ENCODE measurements at regions not wholly inside any gene's neighbourhood (a gene's known extent, or its start where the extent isn't known, plus 50 kb on each side); places are given as distances from the start of the nearest gene placed in this dataset.

DNA sequence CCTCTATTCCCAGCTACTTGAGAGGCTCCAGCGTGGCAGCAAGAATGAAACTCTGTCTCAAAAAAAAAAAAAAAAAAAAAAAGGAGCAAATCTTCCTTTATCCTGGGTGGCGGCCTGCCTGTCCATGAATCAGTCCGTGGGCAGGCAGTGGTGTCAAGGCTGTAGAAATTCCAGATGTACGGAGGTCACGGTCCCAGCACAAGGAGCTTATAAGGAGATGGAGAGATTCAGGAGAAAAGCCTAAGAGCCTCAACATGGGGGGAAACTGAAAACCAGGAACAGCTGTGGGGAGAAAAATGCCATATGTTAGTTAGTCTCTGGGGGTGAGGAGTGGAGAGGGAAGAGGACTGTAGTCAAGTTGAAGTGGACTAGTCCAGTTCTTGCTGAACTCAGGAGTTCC is 130.5 kb upstream of the CRY1 start:
- no peak overlapping the region for H2BK15ac ChIP-seq (ENCODE audit: low read length)
- no peaks in the 10 kb centered on the region for H3K36me3 ChIP-seq (ENCODE audit: control insufficient read depth in 2 of 4, insufficient read depth in 4 of 4, low read length in 3 of 4)
- H3K23ac ChIP-seq (ENCODE audit: insufficient read length), result no peak overlapping the region
- H3K79me2 ChIP-seq (ENCODE audit: control insufficient read depth in 1 of 2, insufficient read depth in 2 of 2, low read length in 2 of 2), result no peaks in the 10 kb centered on the region
- no peak overlapping the region for H3K18ac ChIP-seq (ENCODE audit: extremely low read depth, low read length)
- no peaks in the 10 kb centered on the region for H4K20me1 ChIP-seq (replicated peaks in 1 of 2; ENCODE audit: control insufficient read depth in 1 of 2, insufficient read depth in 2 of 2, low read length in 2 of 2)
- H3K79me1 ChIP-seq (ENCODE audit: low read depth, low read length), result no peaks in the 10 kb centered on the region
- FAIRE-seq, result no peak
- no peak overlapping the region for H4K5ac ChIP-seq (ENCODE audit: insufficient read length, low read depth, low read length)
- H3K56ac ChIP-seq (replicated peaks; ENCODE audit: insufficient read length, low read depth, low read length), result no peak overlapping the region
- no peaks in the 10 kb centered on the region for H3K27me3 ChIP-seq (replicated peaks in 1 of 4; ENCODE audit: control insufficient read depth in 3 of 4, extremely low read depth in 1 of 4, insufficient read depth in 3 of 4, low read length in 3 of 4)
- ChIA-PET CTCF (ENCODE audit: partially characterized antibody) (interaction anchor here (0.7 to 1.7 kb wide), 2 partner anchors 19 to 90 kb away, joined by 3 to 4 read pairs; no protein-coding TSS in a partner anchor), POLR2A (ENCODE audit: partially characterized antibody) (no interaction called here)
- H4K8ac ChIP-seq (ENCODE audit: extremely low read depth, insufficient read depth, low read length), result no peak overlapping the region; the same call in 1 of the 2 replicates
- no peak overlapping the region for H2BK12ac ChIP-seq (ENCODE audit: low read depth, low read length)
- no peak overlapping the region for H3K4me2 ChIP-seq (ENCODE audit: insufficient read depth in 1 of 2, low read depth in 2 of 2, low read length in 2 of 2)
- no peak overlapping the region for H3K27ac ChIP-seq (ENCODE audit: low read depth, low read length)
- no peaks in the 10 kb centered on the region for H3K9me3 ChIP-seq (ENCODE audit: insufficient read depth in 2 of 2, low read depth in 1 of 2, low read length in 1 of 2)
- 98% methylated on average over 4 of the region's 5 CpGs; no CpG with 5 or more reads in 1 of the 2 experiments for WGBS, 2 experiments (ENCODE audit: extremely low coverage in 1 of 2, insufficient coverage in 1 of 2, insufficient read length in 1 of 2, insufficient replicate concordance in 2 of 2, low coverage in 1 of 2, low lambda C conversion rate in 2 of 2, missing lambda C conversion rate in 1 of 2)
- H3K14ac ChIP-seq (ENCODE audit: insufficient read length), result no peak overlapping the region
- no peak overlapping the region for H4K91ac ChIP-seq (replicated peaks; ENCODE audit: insufficient read length, low read length)
- no peak overlapping the region for H2BK120ac ChIP-seq (replicated peaks; ENCODE audit: low read depth, low read length)
- no peak overlapping the region for H2BK5ac ChIP-seq (ENCODE audit: low read depth, low read length)
- H2AK5ac ChIP-seq (ENCODE audit: low read depth, low read length), result no peak overlapping the region
- no peak overlapping the region for H3K4me3 ChIP-seq (ENCODE audit: extremely low read depth in 1 of 4, insufficient read depth in 2 of 4, low read depth in 3 of 4, low read length in 4 of 4)
- H2BK20ac ChIP-seq (ENCODE audit: low read length), result no peak overlapping the region
- H3K23me2 ChIP-seq (ENCODE audit: low read depth, low read length), result no peaks in the 10 kb centered on the region
- no peak overlapping the region for H2AFZ ChIP-seq (ENCODE audit: low read length)
- H3K4ac ChIP-seq (replicated peaks; ENCODE audit: insufficient read length, low read depth, low read length), result no peak overlapping the region
- no peak overlapping the region for H3K9ac ChIP-seq (replicated peaks in 1 of 4; ENCODE audit: extremely low read depth in 1 of 4, low read depth in 3 of 4, low read length in 3 of 4)
- no peak for DNase-seq (ENCODE audit: low read depth in 1 of 2, low spot score in 2 of 2)
- H3K4me1 ChIP-seq (replicated peaks in 1 of 4; ENCODE audit: control insufficient read depth in 3 of 4, insufficient read depth in 4 of 4, low read length in 3 of 4), result peaks cover 0 to 11% (median 5%) of the 10 kb centered on the region in 4 experiments; a peak in 4 of 7 replicates
- no peak for TF ChIP-seq PHF8 (conservative IDR thresholded peaks at IDR 0.05; ENCODE audit: low read depth, low read length)
- TF ChIP-seq CREB1 (IDR thresholded peaks at IDR 0.05), result no peak
- TF ChIP-seq, protein P1, sequence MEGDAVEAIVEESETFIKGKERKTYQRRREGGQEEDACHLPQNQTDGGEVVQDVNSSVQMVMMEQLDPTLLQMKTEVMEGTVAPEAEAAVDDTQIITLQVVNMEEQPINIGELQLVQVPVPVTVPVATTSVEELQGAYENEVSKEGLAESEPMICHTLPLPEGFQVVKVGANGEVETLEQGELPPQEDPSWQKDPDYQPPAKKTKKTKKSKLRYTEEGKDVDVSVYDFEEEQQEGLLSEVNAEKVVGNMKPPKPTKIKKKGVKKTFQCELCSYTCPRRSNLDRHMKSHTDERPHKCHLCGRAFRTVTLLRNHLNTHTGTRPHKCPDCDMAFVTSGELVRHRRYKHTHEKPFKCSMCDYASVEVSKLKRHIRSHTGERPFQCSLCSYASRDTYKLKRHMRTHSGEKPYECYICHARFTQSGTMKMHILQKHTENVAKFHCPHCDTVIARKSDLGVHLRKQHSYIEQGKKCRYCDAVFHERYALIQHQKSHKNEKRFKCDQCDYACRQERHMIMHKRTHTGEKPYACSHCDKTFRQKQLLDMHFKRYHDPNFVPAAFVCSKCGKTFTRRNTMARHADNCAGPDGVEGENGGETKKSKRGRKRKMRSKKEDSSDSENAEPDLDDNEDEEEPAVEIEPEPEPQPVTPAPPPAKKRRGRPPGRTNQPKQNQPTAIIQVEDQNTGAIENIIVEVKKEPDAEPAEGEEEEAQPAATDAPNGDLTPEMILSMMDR (IDR thresholded peaks at IDR 0.05; ENCODE audit: control extremely low read depth in 1 of 3, insufficient read depth in 1 of 3, low read depth in 1 of 3, low read length in 3 of 3), result no peak
- TF ChIP-seq TCF12 (IDR thresholded peaks at IDR 0.05; ENCODE audit: low read depth, low read length), result no peak
- no peak for TF ChIP-seq BRCA1 (IDR thresholded peaks at IDR 0.05; ENCODE audit: low read depth, low read length)
- TF ChIP-seq SP4 (IDR thresholded peaks at IDR 0.05; ENCODE audit: low read length), result no peak
- no peak for TF ChIP-seq SP1 (IDR thresholded peaks at IDR 0.05; ENCODE audit: low read depth, low read length)
- no peak for TF ChIP-seq SAP30 (IDR thresholded peaks at IDR 0.05; ENCODE audit: insufficient read depth, insufficient replicate concordance, low read length)

Measured in H1 (cell line).